ENCODE measurements at regions not wholly inside any gene's neighbourhood (a gene's known extent, or its start where the extent isn't known, plus 50 kb on each side); places are given as distances from the start of the nearest gene placed in this dataset.

- no peak for DNase-seq (ENCODE audit: low read depth)
Measured at GRCh38 chr5:86780018-86780417, 162.3 kb downstream of the COX7C start.

GRCh38 chr5:86786955-86787354 lies 169.2 kb downstream of the COX7C start:
- no peak for DNase-seq (ENCODE audit: low read depth)

- DNase-seq (ENCODE audit: low read depth): no peak
Measured at GRCh38 chr5:86795659-86796058, 177.9 kb downstream of the COX7C start.

GRCh38 chr5:86797677-86798076 lies 179.9 kb downstream of the COX7C start:
- no peak for DNase-seq (ENCODE audit: low read depth)

- no peak for DNase-seq (ENCODE audit: low read depth)
Measured at GRCh38 chr5:86806206-86806605, 188.5 kb downstream of the COX7C start.

GRCh38 chr5:86807046-86808031 lies 189.6 kb downstream of the COX7C start:
- no peak for DNase-seq (ENCODE audit: low read depth)

- no peak for DNase-seq (ENCODE audit: low read depth)
Measured at GRCh38 chr5:86814315-86814714, 196.6 kb downstream of the COX7C start.

- DNase-seq (ENCODE audit: low read depth): no peak
Measured at GRCh38 chr5:86814907-86815306, 197.2 kb downstream of the COX7C start.

- no peak for DNase-seq (ENCODE audit: low read depth)
Measured at GRCh38 chr5:86824637-86825036, 206.9 kb downstream of the COX7C start.

GRCh38 chr5:86831128-86831527 lies 213.4 kb downstream of the COX7C start:
- no peak for DNase-seq (ENCODE audit: low read depth)

GRCh38 chr5:86833868-86834267 lies 216.1 kb downstream of the COX7C start:
- DNase-seq (ENCODE audit: low read depth): no peak

GRCh38 chr5:86837610-86838009 lies 219.9 kb downstream of the COX7C start:
- DNase-seq (ENCODE audit: low read depth): no peak

- DNase-seq (ENCODE audit: low read depth): no peak
Measured at GRCh38 chr5:86838083-86838482, 220.3 kb downstream of the COX7C start.

GRCh38 chr5:86841000-86841644 lies 223.4 kb downstream of the COX7C start:
- no peak for DNase-seq (ENCODE audit: low read depth)

- no peak for DNase-seq (ENCODE audit: low read depth)
Measured at GRCh38 chr5:86858442-86858841, 240.7 kb downstream of the COX7C start.

- DNase-seq (ENCODE audit: low read depth): no peak
Measured at GRCh38 chr5:86861512-86861911, 243.8 kb downstream of the COX7C start.

- DNase-seq (ENCODE audit: low read depth): no peak
Measured at GRCh38 chr5:86862093-86862492, 244.4 kb downstream of the COX7C start.

GRCh38 chr5:86864051-86864450 lies 246.3 kb downstream of the COX7C start:
- no peak for DNase-seq (ENCODE audit: low read depth)

GRCh38 chr5:86865256-86865785 lies 247.6 kb downstream of the COX7C start:
- no peak for DNase-seq (ENCODE audit: low read depth)

- no peak for DNase-seq (ENCODE audit: low read depth)
Measured at GRCh38 chr5:86866036-86866435, 248.3 kb downstream of the COX7C start.

- no peak for DNase-seq (ENCODE audit: low read depth)
Measured at GRCh38 chr5:86869268-86869667, 251.5 kb downstream of the COX7C start.

GRCh38 chr5:86875539-86875938 lies 257.8 kb downstream of the COX7C start:
- DNase-seq (ENCODE audit: low read depth): no peak

- no peak for DNase-seq (ENCODE audit: low read depth)
Measured at GRCh38 chr5:86878250-86878649, 260.5 kb downstream of the COX7C start.

Data from stimulated activated CD8-positive, alpha-beta memory T cell treated with anti-CD3 and anti-CD28 coated beads, Interleukin-15, amount 100 ng/mL, for 24 hours (primary cell).